ENCODE measurements at regions not wholly inside any gene's neighbourhood (a gene's known extent, or its start where the extent isn't known, plus 50 kb on each side); places are given as distances from the start of the nearest gene placed in this dataset.

DNA sequence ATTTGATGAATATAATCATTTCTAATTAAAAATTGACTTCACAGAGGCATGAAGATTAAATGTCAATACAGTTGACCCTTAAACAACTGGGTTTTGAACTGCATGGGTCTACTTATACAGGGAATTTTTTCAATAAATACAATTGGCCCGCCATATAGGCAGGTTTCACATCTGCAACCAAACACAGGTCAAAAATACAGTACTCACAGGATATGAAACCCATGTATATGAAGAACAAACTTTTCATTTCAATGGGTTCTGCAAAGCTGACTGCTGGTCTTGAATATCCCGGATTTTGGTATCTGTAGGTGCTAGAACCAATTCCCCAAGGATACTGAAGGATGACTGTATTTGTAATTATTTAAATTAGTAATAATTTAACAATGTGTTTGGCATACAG is 555.6 kb downstream of the EPHA4 start:
- TF ChIP-seq, protein P1, sequence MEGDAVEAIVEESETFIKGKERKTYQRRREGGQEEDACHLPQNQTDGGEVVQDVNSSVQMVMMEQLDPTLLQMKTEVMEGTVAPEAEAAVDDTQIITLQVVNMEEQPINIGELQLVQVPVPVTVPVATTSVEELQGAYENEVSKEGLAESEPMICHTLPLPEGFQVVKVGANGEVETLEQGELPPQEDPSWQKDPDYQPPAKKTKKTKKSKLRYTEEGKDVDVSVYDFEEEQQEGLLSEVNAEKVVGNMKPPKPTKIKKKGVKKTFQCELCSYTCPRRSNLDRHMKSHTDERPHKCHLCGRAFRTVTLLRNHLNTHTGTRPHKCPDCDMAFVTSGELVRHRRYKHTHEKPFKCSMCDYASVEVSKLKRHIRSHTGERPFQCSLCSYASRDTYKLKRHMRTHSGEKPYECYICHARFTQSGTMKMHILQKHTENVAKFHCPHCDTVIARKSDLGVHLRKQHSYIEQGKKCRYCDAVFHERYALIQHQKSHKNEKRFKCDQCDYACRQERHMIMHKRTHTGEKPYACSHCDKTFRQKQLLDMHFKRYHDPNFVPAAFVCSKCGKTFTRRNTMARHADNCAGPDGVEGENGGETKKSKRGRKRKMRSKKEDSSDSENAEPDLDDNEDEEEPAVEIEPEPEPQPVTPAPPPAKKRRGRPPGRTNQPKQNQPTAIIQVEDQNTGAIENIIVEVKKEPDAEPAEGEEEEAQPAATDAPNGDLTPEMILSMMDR (conservative IDR thresholded peaks at IDR 0.05; ENCODE audit: low read depth, low read length): no peak
- TF ChIP-seq EZH2phosphoT487 (IDR thresholded peaks at IDR 0.05; ENCODE audit: borderline replicate concordance, low read length): no peak
- TF ChIP-seq EZH2 (IDR thresholded peaks at IDR 0.05; ENCODE audit: low read length, unreplicated experiment): no peak
